ENCODE measurements at regions not wholly inside any gene's neighbourhood (a gene's known extent, or its start where the extent isn't known, plus 50 kb on each side); places are given as distances from the start of the nearest gene placed in this dataset.

GRCh38 chr12:27179400-27180214 lies 64.5 kb upstream of the STK38L start:
- no peaks in the 10 kb centered on the region for H3K4me1 ChIP-seq (ENCODE audit: insufficient read depth, low read length, severe bottlenecking)
- no peak overlapping the region for H3K27ac ChIP-seq (ENCODE audit: low read depth, low read length, poor library complexity, severe bottlenecking)
- H3F3A ChIP-seq (ENCODE audit: insufficient read depth, low read length): no peaks in the 10 kb centered on the region
- TF ChIP-seq CTCF (IDR thresholded peaks at IDR 0.05; ENCODE audit: low read length) (no peak), EZH2 (IDR thresholded peaks at IDR 0.05; ENCODE audit: borderline replicate concordance, low read length) (no peak)
- no peaks in the 10 kb centered on the region for H3K36me3 ChIP-seq (ENCODE audit: insufficient read depth, low read length)
- no peaks in the 10 kb centered on the region for H3K79me2 ChIP-seq (ENCODE audit: insufficient read depth, low read length)
- H3K9me3 ChIP-seq (ENCODE audit: low read length): no peaks in the 10 kb centered on the region
- no peak overlapping the region for H3K4me3 ChIP-seq (ENCODE audit: low read depth, low read length, poor library complexity, severe bottlenecking)
- no peak overlapping the region for H3K4me2 ChIP-seq (ENCODE audit: low read length)
- H2AFZ ChIP-seq (ENCODE audit: low read length): no peak overlapping the region
- no peak overlapping the region for H3K9ac ChIP-seq (ENCODE audit: low read length)
- no peaks in the 10 kb centered on the region for H4K20me1 ChIP-seq (ENCODE audit: insufficient read depth, low read length)
- no peaks in the 10 kb centered on the region for H3K9me2 ChIP-seq (ENCODE audit: low read depth, low read length)
- no peaks in the 10 kb centered on the region for H3K27me3 ChIP-seq (ENCODE audit: insufficient read depth, low read length)

- Histone ChIP-seq H3F3A (ENCODE audit: insufficient read depth, low read length) (no peaks in the 10 kb centered on the region), H3K4me2 (ENCODE audit: low read length) (no peak overlapping the region), H3K9ac (ENCODE audit: low read length) (no peak overlapping the region), H3K79me2 (ENCODE audit: insufficient read depth, low read length) (no peaks in the 10 kb centered on the region), H3K9me2 (ENCODE audit: low read depth, low read length) (no peaks in the 10 kb centered on the region), H2AFZ (ENCODE audit: low read length) (no peak overlapping the region), H3K9me3 (ENCODE audit: low read length) (no peaks in the 10 kb centered on the region), H3K4me1 (ENCODE audit: insufficient read depth, low read length, severe bottlenecking) (no peaks in the 10 kb centered on the region), H4K20me1 (ENCODE audit: insufficient read depth, low read length) (no peaks in the 10 kb centered on the region), H3K27me3 (ENCODE audit: insufficient read depth, low read length) (no peaks in the 10 kb centered on the region), H3K27ac (ENCODE audit: low read depth, low read length, poor library complexity, severe bottlenecking) (no peak overlapping the region), H3K36me3 (ENCODE audit: insufficient read depth, low read length) (no peaks in the 10 kb centered on the region), H3K4me3 (ENCODE audit: low read depth, low read length, poor library complexity, severe bottlenecking) (no peak overlapping the region)
- TF ChIP-seq CTCF (IDR thresholded peaks at IDR 0.05; ENCODE audit: low read length) (no peak), EZH2 (IDR thresholded peaks at IDR 0.05; ENCODE audit: borderline replicate concordance, low read length) (no peak)
These were observed 63.1 kb upstream of the STK38L start for GRCh38 chr12:27180906-27181505.

- no peak overlapping the region for H3K27ac ChIP-seq (ENCODE audit: low read depth, low read length, poor library complexity, severe bottlenecking)
- no peaks in the 10 kb centered on the region for H3K9me3 ChIP-seq (ENCODE audit: low read length)
- no peaks in the 10 kb centered on the region for H3K4me1 ChIP-seq (ENCODE audit: insufficient read depth, low read length, severe bottlenecking)
- TF ChIP-seq EZH2 (IDR thresholded peaks at IDR 0.05; ENCODE audit: borderline replicate concordance, low read length) (no peak), CTCF (IDR thresholded peaks at IDR 0.05; ENCODE audit: low read length) (no peak)
- H3K36me3 ChIP-seq (ENCODE audit: insufficient read depth, low read length): no peaks in the 10 kb centered on the region
- H4K20me1 ChIP-seq (ENCODE audit: insufficient read depth, low read length): no peaks in the 10 kb centered on the region
- no peaks in the 10 kb centered on the region for H3K9me2 ChIP-seq (ENCODE audit: low read depth, low read length)
- no peaks in the 10 kb centered on the region for H3K79me2 ChIP-seq (ENCODE audit: insufficient read depth, low read length)
- no peak overlapping the region for H2AFZ ChIP-seq (ENCODE audit: low read length)
- no peak overlapping the region for H3K4me2 ChIP-seq (ENCODE audit: low read length)
- no peaks in the 10 kb centered on the region for H3F3A ChIP-seq (ENCODE audit: insufficient read depth, low read length)
- H3K27me3 ChIP-seq (ENCODE audit: insufficient read depth, low read length): no peaks in the 10 kb centered on the region
- no peak overlapping the region for H3K4me3 ChIP-seq (ENCODE audit: low read depth, low read length, poor library complexity, severe bottlenecking)
- no peak overlapping the region for H3K9ac ChIP-seq (ENCODE audit: low read length)
These were observed 60.7 kb upstream of the STK38L start for GRCh38 chr12:27183342-27183741.

Measured in OCI-LY1 (cell line).